GM12865 (cell line): ENCODE measurements at regions not wholly inside any gene's neighbourhood (a gene's known extent, or its start where the extent isn't known, plus 50 kb on each side); places are given as distances from the start of the nearest gene placed in this dataset.

Experiments
- DNase-seq: peaks from one replicate; pipeline ENCODE4 v3.0.0; 2010; ENCODE audit warnings: low read depth
- H3K4me3 ChIP-seq: 2 replicates; pipeline ENCODE4 v1.5.1; 2011; ENCODE audit warnings: mild to moderate bottlenecking, low read depth, low read length, control low read depth
- TF ChIP-seq, protein P1 (sequence below): IDR thresholded peaks from 2 replicates; pipeline ENCODE4 v1.5.1; 2011; ENCODE audit warnings: low read length, control low read depth, low read depth, inconsistent platforms; ENCODE audit not compliant: insufficient read depth; ENCODE audit errors: missing control alignments

DNA sequence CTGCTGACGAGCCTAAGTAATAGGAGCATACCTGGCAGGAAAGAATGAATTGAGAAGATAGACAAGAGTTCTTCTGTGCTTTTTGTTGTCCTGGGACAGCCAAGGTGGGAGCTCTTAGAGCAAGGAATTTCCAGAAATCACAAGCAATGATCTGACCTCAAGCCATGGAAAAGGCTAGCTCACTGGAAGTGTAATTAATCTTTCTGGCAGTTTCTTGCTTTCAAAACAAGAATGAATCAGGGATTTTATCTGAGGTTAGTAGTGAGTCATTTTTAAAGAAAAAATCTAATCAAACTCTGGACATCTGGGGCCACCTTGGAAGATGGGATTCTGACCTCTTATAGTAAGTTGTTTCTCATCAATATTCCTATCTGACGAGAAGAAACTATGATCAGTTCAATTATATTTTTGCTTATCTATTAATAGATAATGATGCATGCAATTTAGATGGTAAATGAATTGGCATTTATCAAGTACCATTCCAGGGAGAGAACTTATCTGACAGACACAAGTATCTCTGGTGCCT, 98.0 kb downstream of the ADCYAP1 start:
- no peak for DNase-seq

DNA sequence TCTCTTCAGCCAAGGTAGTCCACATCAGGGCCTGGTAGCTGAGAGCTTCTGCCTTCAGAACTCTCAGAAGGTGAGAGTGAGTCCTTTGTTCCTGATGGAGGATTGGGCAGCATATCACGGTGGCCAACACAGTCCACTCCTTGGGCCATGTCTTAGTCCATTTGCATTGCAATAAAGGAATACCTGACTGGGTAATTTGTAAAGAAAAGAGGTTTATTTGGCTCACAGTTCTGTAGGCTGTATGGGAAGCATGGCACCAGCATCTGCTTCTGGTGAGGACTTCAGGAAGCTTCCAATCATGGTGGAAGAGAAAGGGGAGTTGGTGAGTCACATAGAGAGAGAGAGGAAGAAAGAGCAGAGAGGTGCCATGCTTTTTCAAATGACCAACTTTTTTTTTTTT, 98.8 kb downstream of the ADCYAP1 start:
- TF ChIP-seq, protein P1, sequence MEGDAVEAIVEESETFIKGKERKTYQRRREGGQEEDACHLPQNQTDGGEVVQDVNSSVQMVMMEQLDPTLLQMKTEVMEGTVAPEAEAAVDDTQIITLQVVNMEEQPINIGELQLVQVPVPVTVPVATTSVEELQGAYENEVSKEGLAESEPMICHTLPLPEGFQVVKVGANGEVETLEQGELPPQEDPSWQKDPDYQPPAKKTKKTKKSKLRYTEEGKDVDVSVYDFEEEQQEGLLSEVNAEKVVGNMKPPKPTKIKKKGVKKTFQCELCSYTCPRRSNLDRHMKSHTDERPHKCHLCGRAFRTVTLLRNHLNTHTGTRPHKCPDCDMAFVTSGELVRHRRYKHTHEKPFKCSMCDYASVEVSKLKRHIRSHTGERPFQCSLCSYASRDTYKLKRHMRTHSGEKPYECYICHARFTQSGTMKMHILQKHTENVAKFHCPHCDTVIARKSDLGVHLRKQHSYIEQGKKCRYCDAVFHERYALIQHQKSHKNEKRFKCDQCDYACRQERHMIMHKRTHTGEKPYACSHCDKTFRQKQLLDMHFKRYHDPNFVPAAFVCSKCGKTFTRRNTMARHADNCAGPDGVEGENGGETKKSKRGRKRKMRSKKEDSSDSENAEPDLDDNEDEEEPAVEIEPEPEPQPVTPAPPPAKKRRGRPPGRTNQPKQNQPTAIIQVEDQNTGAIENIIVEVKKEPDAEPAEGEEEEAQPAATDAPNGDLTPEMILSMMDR: no peak
- H3K4me3 ChIP-seq: no peak overlapping the region
- DNase-seq: no peak

More for the DNA sequence above, 98.0 kb downstream of the ADCYAP1 start:
- TF ChIP-seq, protein P1: no peak
- no peak overlapping the region for H3K4me3 ChIP-seq

DNA sequence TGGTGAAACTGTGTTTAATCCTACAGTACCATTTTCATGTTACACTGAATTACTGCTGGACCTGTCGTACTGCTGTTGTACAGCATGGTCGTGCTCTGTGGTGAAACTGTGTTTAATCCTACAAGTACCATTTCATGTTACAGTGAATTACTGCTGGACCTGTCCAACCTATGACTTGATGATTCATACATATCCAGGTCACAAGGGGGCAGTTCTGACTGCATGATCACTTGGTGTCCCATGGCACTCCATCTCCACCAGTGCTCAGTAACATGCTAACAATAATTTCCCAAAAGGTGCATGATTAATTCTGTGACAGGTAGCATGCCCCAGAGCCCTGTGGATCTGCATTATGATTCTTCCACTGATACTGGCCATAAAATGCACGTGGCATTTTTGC, 101.6 kb downstream of the ADCYAP1 start:
- DNase-seq: no peak
- H3K4me3 ChIP-seq: no peak overlapping the region
- TF ChIP-seq, protein P1: no peak

DNA sequence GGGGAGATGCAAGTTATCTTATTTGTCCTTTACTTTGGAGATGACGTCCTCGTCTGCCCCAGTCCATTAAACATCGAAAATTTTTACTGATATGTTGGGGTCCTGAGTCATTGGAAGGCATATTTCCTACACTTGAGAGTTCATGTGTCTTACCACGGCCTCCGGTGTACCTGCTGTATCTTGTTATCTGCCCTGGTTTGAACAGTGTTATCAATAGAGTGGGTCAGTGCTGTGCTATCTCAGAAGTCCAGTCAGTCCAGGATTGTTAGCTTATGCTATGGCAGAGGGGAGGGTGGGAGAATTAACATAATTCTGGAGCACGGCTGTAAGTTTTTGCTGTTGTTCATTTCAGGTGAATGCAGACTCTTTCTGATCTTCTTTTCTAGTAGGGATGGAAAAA, 102.3 kb downstream of the ADCYAP1 start:
- H3K4me3 ChIP-seq: no peak overlapping the region
- TF ChIP-seq, protein P1: no peak
- DNase-seq: no peak

DNA sequence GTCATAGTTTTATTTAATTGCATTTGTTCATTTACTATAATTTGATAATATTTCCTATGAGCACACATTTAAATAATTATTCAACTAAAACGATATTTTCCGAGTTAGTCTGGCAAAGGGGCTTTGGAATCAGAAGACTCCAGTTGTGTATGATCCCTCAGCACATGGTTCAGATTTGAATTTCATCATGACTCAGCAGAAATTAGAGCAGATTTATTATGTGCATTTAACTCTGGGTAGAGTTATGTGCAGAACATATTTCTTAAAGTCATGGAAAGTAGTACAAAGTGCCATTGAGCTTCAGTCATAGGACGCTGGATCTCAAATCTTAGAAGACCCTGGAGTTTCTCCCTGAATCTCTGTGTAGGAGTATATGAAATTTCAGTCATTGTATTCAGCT, 106.7 kb downstream of the ADCYAP1 start:
- no peak for DNase-seq
- TF ChIP-seq, protein P1: no peak
- no peak overlapping the region for H3K4me3 ChIP-seq

DNA sequence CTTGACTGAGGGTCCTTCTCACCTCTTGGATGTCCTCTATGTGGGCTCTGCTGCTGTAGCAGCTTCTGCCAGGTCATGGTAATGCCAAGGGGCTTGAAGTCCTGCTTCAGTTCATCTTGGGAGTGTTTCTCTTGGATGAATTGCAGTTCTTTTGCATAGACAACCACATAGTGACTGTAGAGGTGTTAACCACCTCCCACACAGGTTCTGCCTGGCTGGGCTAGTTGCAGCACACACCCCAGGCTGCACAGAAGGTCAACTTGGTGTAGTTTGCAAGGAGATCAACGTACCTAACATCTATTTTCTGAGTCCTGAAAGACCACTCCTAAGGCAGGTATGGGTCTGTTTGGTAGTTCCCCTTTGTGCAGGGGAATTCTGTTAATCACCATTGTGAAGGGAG, 108.1 kb downstream of the ADCYAP1 start:
- no peak overlapping the region for H3K4me3 ChIP-seq
- TF ChIP-seq, protein P1: no peak
- DNase-seq: no peak

DNA sequence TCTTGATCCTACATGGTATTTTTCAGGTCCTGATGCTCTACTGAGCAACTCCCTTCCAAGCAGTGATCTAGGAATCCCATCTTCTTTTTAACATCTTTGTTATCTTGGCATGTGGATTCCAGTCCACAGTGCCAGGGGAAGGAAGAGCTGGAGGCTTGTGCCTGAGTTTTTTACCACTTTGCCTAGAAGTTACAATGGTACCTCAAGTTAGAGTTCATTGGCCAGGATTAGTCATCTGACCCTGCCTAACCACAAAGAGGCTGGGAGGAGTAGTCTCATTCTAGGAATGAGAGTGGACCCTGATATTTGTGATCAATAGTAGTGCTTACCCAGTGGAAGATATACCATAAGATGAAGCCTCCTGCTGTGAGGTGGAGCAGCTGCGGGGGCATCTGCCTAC, 109.3 kb downstream of the ADCYAP1 start:
- no peak for DNase-seq
- TF ChIP-seq, protein P1: no peak
- H3K4me3 ChIP-seq: no peak overlapping the region
